GM12864 (cell line): ENCODE measurements at regions not wholly inside any gene's neighbourhood (a gene's known extent, or its start where the extent isn't known, plus 50 kb on each side); places are given as distances from the start of the nearest gene placed in this dataset.

Experiments
- DNase-seq: peaks from one replicate; pipeline ENCODE4 v3.0.0-alpha.2; 2011; ENCODE audit warnings: low read depth
- H3K4me3 ChIP-seq: 2 replicates; pipeline ENCODE4 v1.5.1; 2011; ENCODE audit warnings: mild to moderate bottlenecking, low read depth, low read length, control low read depth
- TF ChIP-seq, protein P1 (sequence below): IDR thresholded peaks from 2 replicates; pipeline ENCODE4 v1.5.1; 2011; ENCODE audit warnings: low read depth, mild to moderate bottlenecking, moderate library complexity, low read length, control low read depth, inconsistent platforms; ENCODE audit errors: missing control alignments

- TF ChIP-seq, protein P1, sequence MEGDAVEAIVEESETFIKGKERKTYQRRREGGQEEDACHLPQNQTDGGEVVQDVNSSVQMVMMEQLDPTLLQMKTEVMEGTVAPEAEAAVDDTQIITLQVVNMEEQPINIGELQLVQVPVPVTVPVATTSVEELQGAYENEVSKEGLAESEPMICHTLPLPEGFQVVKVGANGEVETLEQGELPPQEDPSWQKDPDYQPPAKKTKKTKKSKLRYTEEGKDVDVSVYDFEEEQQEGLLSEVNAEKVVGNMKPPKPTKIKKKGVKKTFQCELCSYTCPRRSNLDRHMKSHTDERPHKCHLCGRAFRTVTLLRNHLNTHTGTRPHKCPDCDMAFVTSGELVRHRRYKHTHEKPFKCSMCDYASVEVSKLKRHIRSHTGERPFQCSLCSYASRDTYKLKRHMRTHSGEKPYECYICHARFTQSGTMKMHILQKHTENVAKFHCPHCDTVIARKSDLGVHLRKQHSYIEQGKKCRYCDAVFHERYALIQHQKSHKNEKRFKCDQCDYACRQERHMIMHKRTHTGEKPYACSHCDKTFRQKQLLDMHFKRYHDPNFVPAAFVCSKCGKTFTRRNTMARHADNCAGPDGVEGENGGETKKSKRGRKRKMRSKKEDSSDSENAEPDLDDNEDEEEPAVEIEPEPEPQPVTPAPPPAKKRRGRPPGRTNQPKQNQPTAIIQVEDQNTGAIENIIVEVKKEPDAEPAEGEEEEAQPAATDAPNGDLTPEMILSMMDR = no peak
- H3K4me3 ChIP-seq = no peak overlapping the region
- DNase-seq = no peak
These were observed 72.2 kb upstream of the ZNF479 start for GRCh38 chr7:57204411-57204811.

DNA sequence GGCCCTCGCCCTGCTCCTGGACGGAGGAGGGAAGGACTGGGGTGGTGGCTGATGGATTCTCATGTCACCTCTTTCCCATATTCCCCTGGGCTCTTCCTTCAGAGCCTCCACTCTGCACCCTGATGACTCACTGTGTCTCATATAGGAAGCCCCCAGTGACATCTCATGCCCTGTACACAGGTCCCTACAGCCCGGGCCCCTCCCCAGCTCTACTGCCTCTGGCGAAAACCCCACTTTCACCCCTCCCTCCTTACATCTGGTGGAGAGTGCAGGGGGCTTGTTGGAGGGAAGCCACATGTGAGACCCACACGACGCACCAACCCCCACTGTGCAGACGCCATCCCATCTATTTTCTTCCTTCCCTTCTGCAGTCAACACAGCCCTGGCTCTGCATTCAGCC is 72.8 kb upstream of the ZNF479 start:
- TF ChIP-seq, protein P1 = no peak
- no peak for DNase-seq
- H3K4me3 ChIP-seq = no peak overlapping the region

GRCh38 chr7:57207836-57208235 is 75.6 kb upstream of the ZNF479 start:
- no peak overlapping the region for H3K4me3 ChIP-seq
- DNase-seq = no peak
- TF ChIP-seq, protein P1 = no peak

GRCh38 chr7:57210212-57210611 is 78.0 kb upstream of the ZNF479 start:
- TF ChIP-seq, protein P1 = no peak
- no peak for DNase-seq
- H3K4me3 ChIP-seq = no peak overlapping the region

DNA sequence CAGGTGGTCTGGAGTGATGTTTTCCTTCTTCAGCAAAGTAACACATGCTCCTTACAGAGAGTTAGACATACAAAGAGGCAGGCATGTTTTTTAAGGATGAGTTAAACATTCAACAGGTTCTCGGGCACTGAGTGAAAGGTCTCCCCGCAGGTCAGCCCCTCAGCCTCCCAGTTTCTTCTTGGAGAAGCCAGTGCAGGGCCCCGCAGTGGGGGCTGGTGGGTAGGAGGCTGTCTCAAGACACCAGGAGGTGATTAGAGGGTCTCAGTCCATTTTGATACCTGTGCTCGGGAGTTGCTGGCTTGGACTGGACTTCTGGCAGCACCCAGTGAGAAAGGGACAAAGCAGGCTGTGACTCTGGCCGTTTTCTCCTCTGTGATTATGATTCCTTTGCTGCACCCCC is 78.6 kb upstream of the ZNF479 start:
- TF ChIP-seq, protein P1 = no peak
- DNase-seq = no peak

GRCh38 chr7:57211428-57212100 is 79.3 kb upstream of the ZNF479 start:
- no peak overlapping the region for H3K4me3 ChIP-seq
- TF ChIP-seq, protein P1 = no peak
- DNase-seq = no peak

More for the DNA sequence above, 78.6 kb upstream of the ZNF479 start:
- H3K4me3 ChIP-seq = no peak overlapping the region

DNA sequence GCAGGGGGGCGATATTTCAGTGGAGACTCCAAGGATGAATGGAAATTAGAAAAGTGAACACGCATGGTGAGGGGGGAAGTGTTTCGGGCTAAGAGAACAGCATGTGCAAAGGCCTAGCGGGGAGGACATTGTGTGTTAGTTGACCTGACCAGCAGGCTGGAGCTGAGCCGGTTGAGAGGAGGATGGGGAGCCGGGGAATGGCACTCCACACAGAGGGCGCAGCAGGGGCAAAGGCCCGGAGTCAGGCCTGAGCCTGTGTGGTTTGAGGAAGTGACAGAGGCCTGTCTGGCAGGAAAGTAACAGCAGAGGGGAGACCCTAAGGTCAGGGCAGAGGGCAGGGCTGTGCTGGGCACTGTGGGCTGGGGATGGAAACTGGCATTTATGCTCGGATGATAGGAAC is 83.2 kb upstream of the ZNF479 start:
- TF ChIP-seq, protein P1 = no peak
- DNase-seq = no peak
- H3K4me3 ChIP-seq = no peak overlapping the region
